Neural progenitor cell (in vitro differentiated cells): ENCODE measurements at regions not wholly inside any gene's neighbourhood (a gene's known extent, or its start where the extent isn't known, plus 50 kb on each side); places are given as distances from the start of the nearest gene placed in this dataset.

Source experiments
- DNase-seq: peaks from one replicate; pipeline ENCODE4 v3.0.0-alpha.2; 2016; ENCODE audit warnings: low spot score
- H2AFZ ChIP-seq: fragments of 200-600 bp; sonication (generic); replicated peaks from 2 replicates; pipeline ENCODE4 v1.6.1; 2016; ENCODE audit warnings: antibody characterized with exemption
- H3F3A ChIP-seq: fragments of 200-600 bp; sonication (generic); 2 replicates; pipeline ENCODE4 v1.6.1; 2016; ENCODE audit warnings: antibody characterized with exemption, low read depth
- H3K27ac ChIP-seq: fragments of 200-600 bp; sonication (generic); 2 replicates; pipeline ENCODE4 v1.5.1; 2016; ENCODE audit warnings: mild to moderate bottlenecking
- H3K27me3 ChIP-seq: fragments of 200-600 bp; sonication (generic); 2 replicates; pipeline ENCODE4 v1.6.1; 2016; ENCODE audit warnings: mild to moderate bottlenecking, moderate library complexity
- H3K36me3 ChIP-seq: fragments of 200-600 bp; sonication (generic); 2 replicates; pipeline ENCODE4 v1.5.1; 2016
- H3K4me1 ChIP-seq: fragments of 200-600 bp; sonication (generic); 2 replicates; pipeline ENCODE4 v1.6.1; 2016; ENCODE audit warnings: mixed run types
- H3K4me2 ChIP-seq: fragments of 200-600 bp; sonication (generic); 2 replicates; pipeline ENCODE4 v1.6.1; 2016
- H3K4me3 ChIP-seq: fragments of 200-600 bp; sonication (generic); 2 replicates; pipeline ENCODE4 v1.5.1; 2016
- H3K79me2 ChIP-seq: fragments of 200-600 bp; sonication (generic); 2 replicates; pipeline ENCODE4 v1.6.1; 2016; ENCODE audit warnings: low read depth
- H3K9ac ChIP-seq: fragments of 200-600 bp; sonication (generic); 2 replicates; pipeline ENCODE4 v1.6.1; 2016
- H3K9me3 ChIP-seq: fragments of 200-600 bp; sonication (generic); 2 replicates; pipeline ENCODE4 v1.5.1; 2016; ENCODE audit warnings: low read depth
- H4K20me1 ChIP-seq: fragments of 200-600 bp; sonication (generic); 2 replicates; pipeline ENCODE4 v1.6.1; 2016; ENCODE audit warnings: low read depth
- H3K27ac Mint-ChIP-seq: 3 replicates; pipeline ENCODE4 v1.8.0; 2021; ENCODE audit warnings: mixed read lengths
- H3K27me3 Mint-ChIP-seq: 2 replicates; pipeline ENCODE4 v1.8.0; 2022; ENCODE audit warnings: low read depth, mild to moderate bottlenecking, inconsistent platforms, moderate library complexity, mixed read lengths; ENCODE audit not compliant: insufficient read depth
- H3K36me3 Mint-ChIP-seq: 3 replicates; pipeline ENCODE4 v1.8.0; 2021; ENCODE audit warnings: mixed read lengths
- H3K4me1 Mint-ChIP-seq: 3 replicates; pipeline ENCODE4 v1.8.0; 2021; ENCODE audit warnings: mixed read lengths
- H3K4me3 Mint-ChIP-seq: 3 replicates; pipeline ENCODE4 v1.8.0; 2021; ENCODE audit warnings: mild to moderate bottlenecking, moderate library complexity, mixed read lengths
- H3K9me3 Mint-ChIP-seq: 3 replicates; pipeline ENCODE4 v1.8.0; 2020; ENCODE audit warnings: mixed read lengths
- CTCF ChIP-seq: fragments of 200-600 bp; sonication (generic); IDR thresholded peaks from 2 replicates; pipeline ENCODE4 v1.5.1; 2017; ENCODE audit warnings: antibody characterized with exemption, mild to moderate bottlenecking
- EZH2 ChIP-seq: fragments of 200-600 bp; sonication (generic); IDR thresholded peaks from 2 replicates; pipeline ENCODE4 v1.6.1; 2017; ENCODE audit warnings: antibody characterized with exemption, mild to moderate bottlenecking, moderate library complexity
- EZH2phosphoT487 ChIP-seq: fragments of 200-600 bp; sonication (generic); IDR thresholded peaks from 2 replicates; pipeline ENCODE4 v1.6.1; 2017; ENCODE audit warnings: antibody characterized with exemption

- Histone ChIP-seq H3K27ac (no peak overlapping the region), H3K4me1 (no peaks in the 10 kb centered on the region), H2AFZ (no peak overlapping the region), H3K9me3 (no peaks in the 10 kb centered on the region), H3F3A (no peaks in the 10 kb centered on the region), H3K27me3 (no peaks in the 10 kb centered on the region), H3K4me2 (no peak overlapping the region), H3K9ac (no peak overlapping the region), H3K4me3 (no peak overlapping the region), H4K20me1 (no peaks in the 10 kb centered on the region), H3K79me2 (no peaks in the 10 kb centered on the region), H3K36me3 (no peaks in the 10 kb centered on the region)
- Mint-ChIP-seq H3K4me3 (no peak overlapping the region), H3K9me3 (no peaks in the 10 kb centered on the region), H3K36me3 (no peaks in the 10 kb centered on the region), H3K4me1 (peaks cover 15% of the 10 kb centered on the region), H3K27ac (peak overlapping the region; percentile 69), H3K27me3 (peaks cover 3% of the 10 kb centered on the region)
- DNase-seq: no peak
- TF ChIP-seq EZH2phosphoT487: no peak
- TF ChIP-seq CTCF: no peak
- no peak for TF ChIP-seq EZH2
These were observed 230.0 kb upstream of the MGAT5 start for GRCh38 chr2:134023854-134024253.

- Mint-ChIP-seq H3K36me3 (no peaks in the 10 kb centered on the region), H3K27ac (no peak overlapping the region), H3K4me3 (no peak overlapping the region), H3K9me3 (no peaks in the 10 kb centered on the region), H3K27me3 (peaks cover 8% of the 10 kb centered on the region), H3K4me1 (peaks cover 24% of the 10 kb centered on the region)
- Histone ChIP-seq H3K9me3 (no peaks in the 10 kb centered on the region), H3K4me2 (no peak overlapping the region), H2AFZ (no peak overlapping the region), H3K4me3 (no peak overlapping the region), H3K36me3 (no peaks in the 10 kb centered on the region), H3K9ac (no peak overlapping the region), H3K27ac (no peak overlapping the region), H3K27me3 (no peaks in the 10 kb centered on the region), H3K4me1 (no peaks in the 10 kb centered on the region), H3F3A (no peaks in the 10 kb centered on the region), H3K79me2 (no peaks in the 10 kb centered on the region), H4K20me1 (no peaks in the 10 kb centered on the region)
- TF ChIP-seq CTCF (no peak), EZH2 (no peak), EZH2phosphoT487 (no peak)
- no peak for DNase-seq
These were observed 225.9 kb upstream of the MGAT5 start for GRCh38 chr2:134027980-134028379.

GRCh38 chr2:134029418-134029817 is 224.5 kb upstream of the MGAT5 start:
- Histone ChIP-seq H3K9me3 (no peaks in the 10 kb centered on the region), H3K79me2 (no peaks in the 10 kb centered on the region), H3F3A (no peaks in the 10 kb centered on the region), H3K36me3 (no peaks in the 10 kb centered on the region), H2AFZ (no peak overlapping the region), H3K27ac (no peak overlapping the region), H3K9ac (no peak overlapping the region), H3K4me3 (no peak overlapping the region), H3K4me1 (no peaks in the 10 kb centered on the region), H3K27me3 (no peaks in the 10 kb centered on the region), H3K4me2 (no peak overlapping the region), H4K20me1 (no peaks in the 10 kb centered on the region)
- H3K27ac Mint-ChIP-seq: no peak overlapping the region
- no peak for DNase-seq
- H3K36me3 Mint-ChIP-seq: no peaks in the 10 kb centered on the region
- peaks cover 6% of the 10 kb centered on the region for H3K27me3 Mint-ChIP-seq
- TF ChIP-seq EZH2 (no peak), EZH2phosphoT487 (no peak), CTCF (no peak)
- no peaks in the 10 kb centered on the region for H3K9me3 Mint-ChIP-seq
- no peak overlapping the region for H3K4me3 Mint-ChIP-seq
- peaks cover 18% of the 10 kb centered on the region for H3K4me1 Mint-ChIP-seq

GRCh38 chr2:134031539-134031938 is 222.3 kb upstream of the MGAT5 start:
- H4K20me1 ChIP-seq: no peaks in the 10 kb centered on the region
- Mint-ChIP-seq H3K4me3 (no peak overlapping the region), H3K27ac (no peak overlapping the region), H3K4me1 (peaks cover 13% of the 10 kb centered on the region), H3K36me3 (no peaks in the 10 kb centered on the region), H3K27me3 (peaks cover 6% of the 10 kb centered on the region), H3K9me3 (no peaks in the 10 kb centered on the region)
- no peak for DNase-seq
- no peak overlapping the region for H3K27ac ChIP-seq
- no peak overlapping the region for H2AFZ ChIP-seq
- no peaks in the 10 kb centered on the region for H3K9me3 ChIP-seq
- H3K4me2 ChIP-seq: no peak overlapping the region
- no peaks in the 10 kb centered on the region for H3K4me1 ChIP-seq
- H3K36me3 ChIP-seq: no peaks in the 10 kb centered on the region
- H3K27me3 ChIP-seq: no peaks in the 10 kb centered on the region
- TF ChIP-seq EZH2phosphoT487: no peak
- H3F3A ChIP-seq: no peaks in the 10 kb centered on the region
- H3K4me3 ChIP-seq: no peak overlapping the region
- no peak overlapping the region for H3K9ac ChIP-seq
- no peaks in the 10 kb centered on the region for H3K79me2 ChIP-seq
